Liver (tissue), 8 donors: ENCODE measurements at regions not wholly inside any gene's neighbourhood (a gene's known extent, or its start where the extent isn't known, plus 50 kb on each side); places are given as distances from the start of the nearest gene placed in this dataset.

ENCODE experiments used
- DNase-seq: peaks from one replicate; pipeline ENCODE4 v3.0.0-alpha.2; 2017; ENCODE audit warnings: low spot score
- H3K27ac ChIP-seq, 2 donors: one replicate each; pipeline ENCODE4 v1.7.0; 2013; ENCODE audit warnings: inconsistent platforms in 2 of 2, low read length in 2 of 2, control low read depth in 1 of 2, low read depth in 1 of 2, mild to moderate bottlenecking in 1 of 2
- H3K27me3 ChIP-seq, 4 donors: one replicate each; pipeline versions ENCODE4 v1.6.1 to v1.7.0; 2013; ENCODE audit warnings: low read length in 3 of 4, inconsistent platforms in 1 of 4, mild to moderate bottlenecking in 1 of 4, moderate library complexity in 1 of 4; ENCODE audit not compliant: control insufficient read depth in 4 of 4, insufficient read depth in 4 of 4
- H3K36me3 ChIP-seq, 4 donors: one replicate each; pipeline versions ENCODE4 v1.6.1 to v1.7.0; 2013; ENCODE audit warnings: low read length in 3 of 4, mild to moderate bottlenecking in 3 of 4, low read depth in 1 of 4, moderate library complexity in 1 of 4; ENCODE audit not compliant: control insufficient read depth in 4 of 4, insufficient read depth in 3 of 4
- H3K4me1 ChIP-seq, 4 donors: one replicate each; pipeline versions ENCODE4 v1.6.1 to v1.7.0; 2013; ENCODE audit warnings: low read length in 3 of 4, mild to moderate bottlenecking in 3 of 4, moderate library complexity in 1 of 4; ENCODE audit not compliant: control insufficient read depth in 4 of 4, insufficient read depth in 4 of 4
- H3K4me3 ChIP-seq, 3 donors: one replicate each; pipeline versions ENCODE4 v1.6.1 to v1.7.0; 2013; ENCODE audit warnings: low read length in 3 of 3, control low read depth in 1 of 3, low read depth in 1 of 3, mild to moderate bottlenecking in 1 of 3
- H3K9ac ChIP-seq, 2 donors: one replicate each; pipeline ENCODE4 v1.7.0; 2013; ENCODE audit warnings: low read length in 2 of 2, mild to moderate bottlenecking in 2 of 2, moderate library complexity in 2 of 2, control low read depth in 1 of 2, low read depth in 1 of 2
- H3K9me3 ChIP-seq, 4 donors: one replicate each; pipeline versions ENCODE4 v1.6.1 to v1.7.0; 2013; ENCODE audit warnings: low read length in 3 of 4; ENCODE audit not compliant: control insufficient read depth in 4 of 4
- ATF3 ChIP-seq: IDR thresholded peaks from 2 replicates; pipeline ENCODE4 v1.6.1; 2016; ENCODE audit warnings: antibody characterized with exemption
- CTCF ChIP-seq: fragments of 150-350 bp; IDR thresholded peaks from 2 replicates; pipeline ENCODE4 v1.5.1; 2017; ENCODE audit warnings: improper control_type of control experiment, low read depth, low read length; ENCODE audit not compliant: missing input control
- EGR1 ChIP-seq, 2 donors: IDR thresholded peaks; 2 replicates each; pipeline ENCODE4 v1.6.1; 2016 to 2018; ENCODE audit warnings: antibody characterized with exemption in 2 of 2, low read depth in 2 of 2
- FOXA1 ChIP-seq: IDR thresholded peaks from 2 replicates; pipeline ENCODE4 v1.6.1; 2016; ENCODE audit warnings: antibody characterized with exemption
- FOXA2 ChIP-seq: IDR thresholded peaks from 2 replicates; pipeline ENCODE4 v1.6.1; 2016; ENCODE audit warnings: antibody characterized with exemption
- GABPA ChIP-seq, 2 donors: IDR thresholded peaks in 1 of 2; conservative IDR thresholded peaks in 1 of 2; 2 replicates each; pipeline ENCODE4 v1.6.1; 2016; ENCODE audit warnings: antibody characterized with exemption in 2 of 2, mild to moderate bottlenecking in 1 of 2, moderate library complexity in 1 of 2
- HNF4A ChIP-seq, 2 donors: conservative IDR thresholded peaks; 2 replicates each; pipeline ENCODE4 v1.6.1; 2016; ENCODE audit warnings: antibody characterized with exemption in 2 of 2, mild to moderate bottlenecking in 2 of 2
- HNF4G ChIP-seq: IDR thresholded peaks from 2 replicates; pipeline ENCODE4 v1.6.1; 2016; ENCODE audit warnings: antibody characterized with exemption
- JUND ChIP-seq, 2 donors: IDR thresholded peaks; 2 replicates each; pipeline ENCODE4 v1.6.1; 2016; ENCODE audit warnings: antibody characterized with exemption in 2 of 2
- MAX ChIP-seq: IDR thresholded peaks from 2 replicates; pipeline ENCODE4 v1.6.1; 2016; ENCODE audit warnings: antibody characterized with exemption
- NR2F2 ChIP-seq: IDR thresholded peaks from 2 replicates; pipeline ENCODE4 v1.6.1; 2016; ENCODE audit warnings: antibody characterized with exemption
- RAD21 ChIP-seq, 2 donors: IDR thresholded peaks; 2 replicates each; pipeline ENCODE4 v1.6.1; 2016; ENCODE audit warnings: antibody characterized with exemption in 2 of 2, mild to moderate bottlenecking in 2 of 2
- REST ChIP-seq: IDR thresholded peaks from 2 replicates; pipeline ENCODE4 v1.6.1; 2016; ENCODE audit warnings: antibody characterized with exemption, mild to moderate bottlenecking
- RXRA ChIP-seq, 2 donors: IDR thresholded peaks; 2 replicates each; pipeline ENCODE4 v1.6.1; 2017 to 2018; ENCODE audit warnings: antibody characterized with exemption in 2 of 2, mild to moderate bottlenecking in 1 of 2
- SP1 ChIP-seq: IDR thresholded peaks from 2 replicates; pipeline ENCODE4 v1.6.1; 2018; ENCODE audit warnings: antibody characterized with exemption, mild to moderate bottlenecking
- TAF1 ChIP-seq: conservative IDR thresholded peaks from 2 replicates; pipeline ENCODE4 v1.6.1; 2016; ENCODE audit warnings: antibody characterized with exemption, mild to moderate bottlenecking
- YY1 ChIP-seq: IDR thresholded peaks from 2 replicates; pipeline ENCODE4 v1.6.1; 2016; ENCODE audit warnings: antibody characterized with exemption, mild to moderate bottlenecking
- ZBTB33 ChIP-seq: IDR thresholded peaks from 2 replicates; pipeline ENCODE4 v1.6.1; 2016; ENCODE audit warnings: antibody characterized with exemption
- WGBS: extraction: QIAGEN DNeasy Blood & Tissue Kit; methylation state at CpG from one replicate; pipeline ENCODE4 v1.1.7; 2013; 5-methylcytosine and 5-hydroxymethylcytosine counted together
- donor health status: healthy.
- donor health status: healthy.
- donor health status: healthy.
- donor health status: healthy.
- donor health status: healthy.

- DNase-seq = peak; percentile 74
- no peaks in the 10 kb centered on the region for H3K27me3 ChIP-seq
- H3K27ac ChIP-seq = peak overlapping the region; percentile 88
- peaks cover 0 to 12% (median 11%) of the 10 kb centered on the region in 4 donors for H3K4me1 ChIP-seq
- peaks cover 0 to 3% (median 0%) of the 10 kb centered on the region in 4 donors for H3K36me3 ChIP-seq
- WGBS = 1% methylated on average over 24 of the region's 24 CpGs
- no peaks in the 10 kb centered on the region for H3K9me3 ChIP-seq
- peak overlapping the region; percentile 61 to 92 for H3K9ac ChIP-seq
- TF ChIP-seq EGR1 (IDR thresholded peaks at IDR 0.05; ENCODE audit: low read depth in 2 of 2) (peak; percentile 89), YY1 (peak; percentile 75), RAD21 (IDR thresholded peaks at IDR 0.05) (peak; percentile 41 to 43), CTCF (peak; percentile 7), REST (peak; percentile 76), FOXA2 (peak; percentile 42), ATF3 (peak; percentile 16), FOXA1 (peak; percentile 53), ZBTB33 (peak; percentile 91), SP1 (peak; percentile 98), RXRA (IDR thresholded peaks at IDR 0.05) (peak; percentile 88 to 91), NR2F2 (peak; percentile 93), HNF4G (peak; percentile 87), JUND (IDR thresholded peaks at IDR 0.05) (peak; percentile 55 to 68), HNF4A (conservative IDR thresholded peaks at IDR 0.05) (peak; percentile 93 to 96), GABPA (IDR thresholded peaks at IDR 0.05 in 1 of 2, conservative IDR thresholded peaks at IDR 0.05 in 1 of 2) (peak in 1 of 2 donors; percentile 66), MAX (peak; percentile 96), TAF1 (peak; percentile 95)
- peak overlapping the region; percentile 52 to 82 (median 77) for H3K4me3 ChIP-seq
Measured at GRCh38 chr12:125983094-125983783, 918.0 kb downstream of the AACS start.
